ENCODE measurements at regions not wholly inside any gene's neighbourhood (a gene's known extent, or its start where the extent isn't known, plus 50 kb on each side); places are given as distances from the start of the nearest gene placed in this dataset.

GRCh38 chr15:88388686-88389085 lies 78.5 kb downstream of the MRPL46 start:
- TF ChIP-seq CTCF (IDR thresholded peaks at IDR 0.05): no peak
- no peak for TF ChIP-seq POLR2A (IDR thresholded peaks at IDR 0.05)
